WERI-Rb-1 (cell line): ENCODE measurements at regions not wholly inside any gene's neighbourhood (a gene's known extent, or its start where the extent isn't known, plus 50 kb on each side); places are given as distances from the start of the nearest gene placed in this dataset.

ENCODE experiments used
- DNase-seq: peaks from one replicate; pipeline ENCODE4 v3.0.0-alpha.2; 2020
- H3K27ac ChIP-seq: fragments of 250-450 bp; sonication (Bioruptor Pico); 2 replicates; pipeline ENCODE4 v1.5.1; 2020; ENCODE audit warnings: mild to moderate bottlenecking, moderate library complexity
- H3K27me3 ChIP-seq: fragments of 250-450 bp; sonication (Bioruptor Pico); 2 replicates; pipeline ENCODE4 v1.5.1; 2021; ENCODE audit warnings: mild to moderate bottlenecking, low read depth, moderate library complexity; ENCODE audit not compliant: insufficient read depth, severe bottlenecking
- H3K36me3 ChIP-seq: fragments of 250-450 bp; sonication (Bioruptor Pico); 2 replicates; pipeline ENCODE4 v1.5.1; 2020; ENCODE audit warnings: mild to moderate bottlenecking, moderate library complexity
- H3K4me3 ChIP-seq: 2 replicates; pipeline ENCODE4 v1.5.1; 2011; ENCODE audit warnings: low read depth, mild to moderate bottlenecking, control low read depth, low read length
- H3K9me3 ChIP-seq: fragments of 250-450 bp; sonication (Bioruptor Pico); 2 replicates; pipeline ENCODE4 v1.5.1; 2021; ENCODE audit warnings: mild to moderate bottlenecking, moderate library complexity; ENCODE audit not compliant: severe bottlenecking
- CTCF ChIP-seq: IDR thresholded peaks from 2 replicates; pipeline ENCODE4 v1.5.1; 2011; ENCODE audit warnings: low read depth, mild to moderate bottlenecking, control low read depth, inconsistent platforms, low read length

- no peak overlapping the region for H3K27ac ChIP-seq
- no peak for DNase-seq
Observed at GRCh38 chr14:85416771-85417170, 113.2 kb upstream of the FLRT2 start.

GRCh38 chr14:85417396-85417795, 112.5 kb upstream of the FLRT2 start:
- H3K27me3 ChIP-seq: no peaks in the 10 kb centered on the region
- H3K36me3 ChIP-seq: no peaks in the 10 kb centered on the region
- no peak for DNase-seq
- H3K27ac ChIP-seq: no peak overlapping the region
- TF ChIP-seq CTCF: no peak
- no peaks in the 10 kb centered on the region for H3K9me3 ChIP-seq
- no peak overlapping the region for H3K4me3 ChIP-seq

More at GRCh38 chr14:85416771-85417170, 113.2 kb upstream of the FLRT2 start:
- Histone ChIP-seq H3K36me3 (no peaks in the 10 kb centered on the region), H3K27me3 (no peaks in the 10 kb centered on the region), H3K9me3 (no peaks in the 10 kb centered on the region), H3K4me3 (no peak overlapping the region)
- no peak for TF ChIP-seq CTCF

- no peaks in the 10 kb centered on the region for H3K9me3 ChIP-seq
- no peaks in the 10 kb centered on the region for H3K36me3 ChIP-seq
- no peaks in the 10 kb centered on the region for H3K27me3 ChIP-seq
- H3K27ac ChIP-seq: no peak overlapping the region
- DNase-seq: no peak
- H3K4me3 ChIP-seq: no peak overlapping the region
- no peak for TF ChIP-seq CTCF
Observed at GRCh38 chr14:85418721-85419120, 111.2 kb upstream of the FLRT2 start.

- no peak for TF ChIP-seq CTCF
- H3K4me3 ChIP-seq: no peak overlapping the region
- H3K36me3 ChIP-seq: no peaks in the 10 kb centered on the region
- no peak overlapping the region for H3K27ac ChIP-seq
- DNase-seq: no peak
- no peaks in the 10 kb centered on the region for H3K27me3 ChIP-seq
- no peaks in the 10 kb centered on the region for H3K9me3 ChIP-seq
Observed at GRCh38 chr14:85420278-85420677, 109.7 kb upstream of the FLRT2 start.

- H3K27ac ChIP-seq: no peak overlapping the region
- no peaks in the 10 kb centered on the region for H3K36me3 ChIP-seq
- DNase-seq: no peak
- no peaks in the 10 kb centered on the region for H3K27me3 ChIP-seq
- H3K4me3 ChIP-seq: no peak overlapping the region
- H3K9me3 ChIP-seq: no peaks in the 10 kb centered on the region
- no peak for TF ChIP-seq CTCF
Observed at GRCh38 chr14:85420707-85421106, 109.2 kb upstream of the FLRT2 start.

DNA sequence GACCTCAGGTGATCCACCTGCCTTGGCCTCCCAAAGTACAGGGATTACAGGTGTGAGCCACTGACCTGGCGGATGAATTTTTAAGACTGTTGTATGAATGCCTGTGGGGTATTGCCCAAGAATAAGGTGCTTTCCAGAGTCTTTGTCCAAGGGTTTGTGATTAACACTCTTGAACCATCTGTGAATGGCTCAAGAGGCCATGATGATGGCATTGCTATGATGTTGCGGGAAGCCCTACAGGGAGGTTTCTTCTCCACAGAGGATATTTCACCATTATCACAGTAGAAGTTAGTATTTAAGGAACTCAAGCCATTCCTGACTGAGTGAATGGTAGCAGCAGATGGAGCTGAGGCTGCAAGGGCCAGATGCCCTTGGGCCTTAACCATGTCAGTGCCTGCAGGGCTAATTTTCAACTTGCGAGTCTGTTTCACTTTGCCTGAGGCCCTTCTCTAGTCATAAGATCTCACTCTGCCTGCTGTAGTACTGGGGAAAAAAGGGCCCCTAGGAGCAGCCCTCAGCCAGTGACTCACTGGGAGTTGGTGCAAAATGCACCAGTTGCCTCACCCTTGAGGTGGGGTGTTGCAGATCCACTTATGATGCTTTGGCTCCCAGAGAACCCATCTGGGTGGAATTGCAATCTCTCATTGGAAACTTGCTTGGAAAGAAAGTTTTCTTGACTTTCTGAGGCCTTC, 108.6 kb upstream of the FLRT2 start:
- no peaks in the 10 kb centered on the region for H3K9me3 ChIP-seq
- no peak overlapping the region for H3K27ac ChIP-seq
- no peaks in the 10 kb centered on the region for H3K36me3 ChIP-seq
- no peaks in the 10 kb centered on the region for H3K27me3 ChIP-seq
- H3K4me3 ChIP-seq: no peak overlapping the region
- no peak for TF ChIP-seq CTCF
- no peak for DNase-seq
